Body of pancreas (tissue), 4 donors: ENCODE measurements at regions not wholly inside any gene's neighbourhood (a gene's known extent, or its start where the extent isn't known, plus 50 kb on each side); places are given as distances from the start of the nearest gene placed in this dataset.
A peak's percentile ranks its signal among the peaks of the same experiment; 100 is the strongest.

ENCODE experiments used
- ATAC-seq: fragments of 150-250 bp; one replicate; pipeline ENCODE4 v1.9.1; 2016
- DNase-seq, 4 donors: peaks; one replicate each; pipeline ENCODE4 v3.0.0-alpha.2; 2019
- H3K27ac ChIP-seq, 4 donors: fragments of 200-600 bp; sonication (generic); 1 replicate in 3 of 4; 2 replicates in 1 of 4; pipeline versions ENCODE4 v1.5.1 to v1.6.1; 2016 to 2019; ENCODE audit warnings: mild to moderate bottlenecking in 1 of 4, mixed read lengths in 1 of 4, moderate library complexity in 1 of 4
- H3K27me3 ChIP-seq, 2 donors: fragments of 200-600 bp; sonication (generic); one replicate each; pipeline ENCODE4 v1.6.0; 2016; ENCODE audit warnings: mild to moderate bottlenecking in 1 of 2
- H3K36me3 ChIP-seq, 2 donors: fragments of 200-600 bp; sonication (generic); replicated peaks in 1 of 2; 2 replicates each; pipeline ENCODE4 v1.5.1; 2016; ENCODE audit warnings: low read depth in 2 of 2; ENCODE audit not compliant: insufficient read depth in 1 of 2
- H3K4me1 ChIP-seq: fragments of 200-600 bp; sonication (generic); one replicate; pipeline ENCODE4 v1.6.0; 2016
- H3K4me3 ChIP-seq, 2 donors: fragments of 200-600 bp; sonication (generic); 1 replicate in 1 of 2; 2 replicates in 1 of 2; pipeline ENCODE4 v1.5.1; 2016 to 2019
- H3K9me3 ChIP-seq, 3 donors: fragments of 200-600 bp; sonication (generic); 1 replicate in 2 of 3; 2 replicates in 1 of 3; pipeline ENCODE4 v1.5.1; 2016
- CTCF ChIP-seq, 7 experiments: fragments of 450-650 bp in 4 of 7; fragments of 200-600 bp in 3 of 7; sonication (generic) in 3 of 7; IDR thresholded peaks; one replicate each; pipeline ENCODE4 v1.5.1; 2016 to 2019; ENCODE audit warnings: antibody characterized with exemption in 7 of 7
- POLR2A ChIP-seq, 3 donors: fragments of 450-650 bp; IDR thresholded peaks; one replicate each; pipeline ENCODE4 v1.6.1; 2016; ENCODE audit warnings: antibody characterized with exemption in 3 of 3, mild to moderate bottlenecking in 2 of 3
- WGBS, 2 donors: methylation state at CpG; one replicate each; pipeline ENCODE4 v1.1.5; 2017; 5-methylcytosine and 5-hydroxymethylcytosine counted together
- intact Hi-C: fragments of 100-400 bp; cut with DNase I; formaldehyde crosslinking; loops from one replicate; pipeline ENCODE4 v1.15.1; 2023

DNA sequence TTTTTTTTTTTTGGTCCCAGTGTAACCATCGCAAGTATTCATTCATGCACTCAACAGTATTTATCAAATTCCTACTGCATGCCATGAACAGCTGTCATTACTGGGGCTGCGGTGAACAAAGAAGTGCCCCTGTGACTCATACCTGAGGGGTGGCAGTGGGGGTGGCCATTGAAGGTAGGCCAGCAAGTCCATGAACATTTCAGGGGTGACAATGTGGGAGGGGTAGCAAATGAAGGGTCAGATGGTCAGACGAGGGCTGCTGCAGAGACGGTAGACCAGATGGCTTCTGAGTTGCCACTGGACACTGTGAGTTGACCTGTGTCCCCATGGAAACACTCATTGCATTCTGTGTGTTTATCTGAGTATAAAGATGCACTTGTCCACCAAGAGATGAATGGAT is 92.5 kb upstream of the PITRM1 start:
- H3K9me3 ChIP-seq, result no peaks in the 10 kb centered on the region
- no peaks in the 10 kb centered on the region for H3K27me3 ChIP-seq
- DNase-seq (no peak), ATAC-seq (no peak)
- no peaks in the 10 kb centered on the region for H3K36me3 ChIP-seq
- TF ChIP-seq POLR2A (IDR thresholded peaks at IDR 0.05) (no peak), CTCF (IDR thresholded peaks at IDR 0.05) (no peak)
- 58 to 64% methylated on average over 4 of the region's 4 CpGs for WGBS, 2 donors
- intact Hi-C loops, result no loop called here
- H3K27ac ChIP-seq, result no peak overlapping the region
- H3K4me1 ChIP-seq, result peaks cover 3% of the 10 kb centered on the region
- H3K4me3 ChIP-seq, result no peak overlapping the region

DNA sequence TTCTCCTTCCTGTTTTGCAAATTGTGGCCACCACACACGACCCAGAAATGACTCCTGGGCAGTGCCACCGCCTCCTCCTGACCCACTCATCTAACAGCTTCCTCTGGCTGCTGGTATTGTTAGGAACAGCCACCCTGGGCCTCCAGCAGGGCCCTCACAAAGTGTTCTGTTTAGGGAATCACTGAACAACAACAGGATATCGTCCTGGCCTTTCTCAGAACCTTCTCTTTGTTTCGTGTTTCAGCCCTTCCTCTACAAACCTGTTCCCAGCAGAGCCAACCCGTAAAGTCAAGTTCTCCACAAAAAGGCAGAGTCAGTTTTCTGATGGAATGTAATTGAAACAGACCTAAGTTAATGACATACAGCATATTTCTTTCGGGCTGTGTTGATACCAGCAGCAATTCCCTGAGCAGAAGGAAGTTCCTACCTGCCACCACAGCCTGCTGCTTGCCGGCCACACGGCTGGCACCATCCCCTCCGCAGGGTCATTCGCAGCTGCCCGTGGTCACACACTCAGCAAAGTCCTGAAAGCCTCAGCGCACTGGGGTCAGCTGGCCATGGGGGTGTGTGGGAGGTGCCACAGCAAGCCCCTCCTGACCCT is 91.7 kb upstream of the PITRM1 start:
- Histone ChIP-seq H3K27ac (peak overlapping the region in 2 of 4 donors; percentile 13 to 40), H3K27me3 (no peaks in the 10 kb centered on the region), H3K9me3 (no peaks in the 10 kb centered on the region), H3K36me3 (no peaks in the 10 kb centered on the region), H3K4me1 (peaks cover 3% of the 10 kb centered on the region), H3K4me3 (no peak overlapping the region)
- ATAC-seq, result peak; percentile 35
- WGBS, 2 donors, result 38% methylated on average over 11 to 12 of the region's 12 CpGs
- TF ChIP-seq CTCF (IDR thresholded peaks at IDR 0.05), result no peak
- TF ChIP-seq POLR2A (IDR thresholded peaks at IDR 0.05), result no peak
- intact Hi-C loops, result no loop called here
- DNase-seq, result no peak

- no peaks in the 10 kb centered on the region for H3K27me3 ChIP-seq
- intact Hi-C loops, result no loop called here
- TF ChIP-seq CTCF (IDR thresholded peaks at IDR 0.05) (no peak), POLR2A (IDR thresholded peaks at IDR 0.05) (no peak)
- ATAC-seq, result no peak
- no peak for DNase-seq
- no peak overlapping the region for H3K4me3 ChIP-seq
- WGBS, 2 donors, result 58 to 64% methylated on average over 9 to 12 of the region's 12 CpGs
- H3K9me3 ChIP-seq, result no peaks in the 10 kb centered on the region
- peak overlapping the region in 1 of 4 donors; percentile 13 for H3K27ac ChIP-seq
- H3K36me3 ChIP-seq, result no peaks in the 10 kb centered on the region
- H3K4me1 ChIP-seq, result peaks cover 3% of the 10 kb centered on the region
These were observed 91.2 kb upstream of the PITRM1 start for GRCh38 chr10:3263747-3264146.

DNA sequence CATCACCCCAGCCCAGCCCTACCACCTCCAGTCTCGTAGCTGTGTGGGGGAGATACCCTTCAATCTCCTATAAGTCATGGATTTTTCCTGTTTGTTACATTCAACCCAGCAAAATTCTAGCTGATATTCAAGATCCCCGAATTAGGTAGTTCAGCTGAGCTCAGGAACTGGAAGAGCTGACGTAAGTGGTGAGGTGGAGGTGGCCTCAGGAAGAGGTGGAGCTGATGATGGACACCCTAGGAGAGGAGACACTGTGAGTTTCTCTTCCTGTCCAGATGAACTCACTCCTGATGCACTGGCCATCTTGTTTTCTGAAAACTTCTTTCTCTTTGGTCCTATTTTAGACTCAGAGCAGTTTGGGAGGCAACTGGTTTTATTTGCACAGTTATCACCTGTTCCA is 90.5 kb upstream of the PITRM1 start:
- TF ChIP-seq CTCF (IDR thresholded peaks at IDR 0.05) (no peak), POLR2A (IDR thresholded peaks at IDR 0.05) (no peak)
- Histone ChIP-seq H3K4me3 (no peak overlapping the region), H3K27me3 (no peaks in the 10 kb centered on the region), H3K4me1 (peaks cover 3% of the 10 kb centered on the region), H3K36me3 (no peaks in the 10 kb centered on the region), H3K27ac (no peak overlapping the region), H3K9me3 (no peaks in the 10 kb centered on the region)
- WGBS, 2 donors, result 37 to 45% methylated on average over 3 of the region's 3 CpGs
- intact Hi-C loops, result no loop called here
- ATAC-seq (no peak), DNase-seq (no peak)

GRCh38 chr10:3261921-3262320 is 89.3 kb upstream of the PITRM1 start:
- ATAC-seq, result no peak
- H3K36me3 ChIP-seq, result no peaks in the 10 kb centered on the region
- intact Hi-C loops, result no loop called here
- H3K4me1 ChIP-seq, result peaks cover 3% of the 10 kb centered on the region
- DNase-seq, result peak in 1 of 4 donors; percentile 10
- H3K9me3 ChIP-seq, result no peaks in the 10 kb centered on the region
- whole genome bisulfite sequencing, 2 donors, result 38 to 40% methylated on average over 5 of the region's 5 CpGs
- H3K27me3 ChIP-seq, result no peaks in the 10 kb centered on the region
- TF ChIP-seq POLR2A (IDR thresholded peaks at IDR 0.05), result no peak
- TF ChIP-seq CTCF (IDR thresholded peaks at IDR 0.05), result no peak
- no peak overlapping the region for H3K4me3 ChIP-seq
- H3K27ac ChIP-seq, result peak overlapping the region in 1 of 4 donors; percentile 20
